Vagina (tissue), 2 donors: ENCODE measurements at regions not wholly inside any gene's neighbourhood (a gene's known extent, or its start where the extent isn't known, plus 50 kb on each side); places are given as distances from the start of the nearest gene placed in this dataset.

Experiments
- CTCF ChIP-seq, 3 experiments: fragments of 450-650 bp in 2 of 3; fragments of 200-600 bp in 1 of 3; sonication (generic) in 1 of 3; IDR thresholded peaks; one replicate each; pipeline ENCODE4 v1.5.1; 2017 to 2019; ENCODE audit warnings: antibody characterized with exemption in 3 of 3, mild to moderate bottlenecking in 2 of 3, moderate library complexity in 2 of 3
- POLR2A ChIP-seq, 2 donors: fragments of 450-650 bp; IDR thresholded peaks; one replicate each; pipeline ENCODE4 v1.6.1; 2017; ENCODE audit warnings: antibody characterized with exemption in 2 of 2, mild to moderate bottlenecking in 2 of 2, moderate library complexity in 2 of 2
- POLR2AphosphoS5 ChIP-seq, 2 donors: sonication (generic); formaldehyde crosslinking; IDR thresholded peaks; one replicate each; pipeline ENCODE4 v1.9.0; 2017; ENCODE audit warnings: antibody characterized with exemption in 2 of 2, mild to moderate bottlenecking in 2 of 2, low read depth in 1 of 2; ENCODE audit not compliant: insufficient read depth in 1 of 2

DNA sequence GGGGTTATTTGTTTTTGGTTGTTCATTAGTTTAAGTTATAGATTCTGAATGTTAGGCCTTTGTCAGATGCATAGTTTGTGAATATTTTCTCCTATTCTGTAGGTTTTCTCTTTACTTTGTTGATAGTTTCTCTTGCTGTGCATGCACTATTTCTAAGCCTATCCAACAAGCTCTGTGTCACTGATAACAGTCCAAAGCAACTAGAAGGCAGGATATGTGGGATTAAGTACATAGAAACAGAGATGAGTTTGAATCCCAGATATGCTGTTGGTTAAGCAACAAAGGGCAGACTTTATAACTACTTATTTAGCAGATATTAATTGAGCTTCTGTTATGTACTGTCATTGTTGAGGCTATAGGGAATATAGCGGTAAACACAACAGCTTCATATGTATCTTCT lies 390.4 kb downstream of the INSC start:
- TF ChIP-seq CTCF (IDR thresholded peaks at IDR 0.05), result no peak
- TF ChIP-seq POLR2AphosphoS5 (IDR thresholded peaks at IDR 0.05; ENCODE audit: insufficient read depth in 1 of 2, low read depth in 1 of 2), result no peak
- TF ChIP-seq POLR2A (IDR thresholded peaks at IDR 0.05), result no peak
